Esophagus muscularis mucosa (tissue), 4 donors: ENCODE measurements at regions not wholly inside any gene's neighbourhood (a gene's known extent, or its start where the extent isn't known, plus 50 kb on each side); places are given as distances from the start of the nearest gene placed in this dataset.

ENCODE experiments used
- CTCF ChIP-seq, 3 experiments: fragments of 200-600 bp in 2 of 3; fragments of 450-650 bp in 1 of 3; sonication (generic) in 2 of 3; IDR thresholded peaks; one replicate each; pipeline ENCODE4 v1.5.1; 2017 to 2019; ENCODE audit warnings: antibody characterized with exemption in 3 of 3, mild to moderate bottlenecking in 2 of 3, moderate library complexity in 1 of 3
- EP300 ChIP-seq: sonication (generic); formaldehyde crosslinking; IDR thresholded peaks from one replicate; pipeline ENCODE4 v1.6.1; 2017; ENCODE audit warnings: antibody characterized with exemption
- POLR2A ChIP-seq: fragments of 450-650 bp; IDR thresholded peaks from one replicate; pipeline ENCODE4 v1.6.1; 2017; ENCODE audit warnings: antibody characterized with exemption, moderate library complexity, mild to moderate bottlenecking, low read depth
- POLR2AphosphoS5 ChIP-seq, 2 donors: sonication (generic); formaldehyde crosslinking; IDR thresholded peaks; one replicate each; pipeline ENCODE4 v1.6.1; 2017; ENCODE audit warnings: antibody characterized with exemption in 2 of 2

GRCh38 chr2:208799397-208799796 is 392.8 kb downstream of the PTH2R start:
- TF ChIP-seq CTCF (IDR thresholded peaks at IDR 0.05) (no peak), POLR2A (no peak), POLR2AphosphoS5 (IDR thresholded peaks at IDR 0.05) (no peak), EP300 (no peak)
